ENCODE measurements at regions not wholly inside any gene's neighbourhood (a gene's known extent, or its start where the extent isn't known, plus 50 kb on each side); places are given as distances from the start of the nearest gene placed in this dataset.

DNA sequence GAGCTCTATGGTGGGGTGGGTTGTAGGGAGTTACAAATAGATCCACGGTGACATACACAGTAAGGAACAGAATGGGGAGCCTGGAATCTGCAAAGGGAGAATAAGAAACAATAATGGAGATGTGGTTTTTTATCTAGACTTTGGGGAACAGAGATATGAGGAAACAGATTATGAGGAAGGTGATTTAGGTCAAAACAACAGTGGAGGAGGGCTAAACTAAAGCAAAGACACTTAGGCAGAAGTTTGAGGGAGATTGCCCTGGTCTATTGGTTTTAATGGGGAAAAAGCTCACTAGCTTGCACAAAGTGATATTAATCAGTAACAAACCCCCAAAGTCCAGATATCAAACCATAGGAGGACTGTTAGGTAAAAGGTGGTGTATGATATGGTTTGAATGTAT is 144.5 kb upstream of the DYRK2 start:
- DNase-seq, result no peak

DNA sequence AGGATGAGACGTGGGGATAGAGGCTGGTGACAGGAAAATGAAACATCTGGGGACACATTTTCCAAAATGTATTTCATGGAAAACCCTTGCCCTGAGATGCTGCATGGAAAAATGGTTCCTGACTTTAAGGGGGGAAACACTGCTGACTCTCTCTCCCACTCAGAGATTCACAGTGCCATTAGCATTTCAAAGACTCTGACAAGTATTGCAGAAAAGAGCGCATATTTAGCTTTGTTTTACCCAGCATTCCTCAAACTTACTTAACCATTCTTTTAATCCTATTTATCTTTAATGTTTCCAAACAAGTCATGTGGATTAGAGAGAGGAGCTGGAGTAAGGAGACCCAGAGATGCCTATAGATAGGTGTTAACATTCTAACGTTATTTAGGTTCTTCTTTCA is 141.8 kb upstream of the DYRK2 start:
- DNase-seq, result no peak

DNA sequence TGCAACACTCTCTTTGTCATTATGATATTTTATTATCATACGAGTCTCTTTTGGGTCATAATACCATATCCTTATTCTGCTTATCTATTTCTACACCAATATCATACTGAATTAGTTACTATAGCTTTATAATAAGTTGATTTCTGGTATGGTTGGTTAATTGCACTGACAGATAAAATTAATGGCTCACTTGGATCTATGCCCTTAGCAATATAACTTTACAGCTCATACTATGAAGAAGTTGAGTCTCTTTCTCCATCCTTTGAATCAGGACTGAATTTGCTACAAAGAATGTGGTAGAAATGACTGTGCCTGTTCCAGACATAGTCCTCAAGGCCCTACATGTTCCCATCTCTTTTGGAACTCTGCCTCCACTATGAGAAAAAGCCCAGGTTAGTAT is 139.7 kb upstream of the DYRK2 start:
- DNase-seq, result no peak

DNA sequence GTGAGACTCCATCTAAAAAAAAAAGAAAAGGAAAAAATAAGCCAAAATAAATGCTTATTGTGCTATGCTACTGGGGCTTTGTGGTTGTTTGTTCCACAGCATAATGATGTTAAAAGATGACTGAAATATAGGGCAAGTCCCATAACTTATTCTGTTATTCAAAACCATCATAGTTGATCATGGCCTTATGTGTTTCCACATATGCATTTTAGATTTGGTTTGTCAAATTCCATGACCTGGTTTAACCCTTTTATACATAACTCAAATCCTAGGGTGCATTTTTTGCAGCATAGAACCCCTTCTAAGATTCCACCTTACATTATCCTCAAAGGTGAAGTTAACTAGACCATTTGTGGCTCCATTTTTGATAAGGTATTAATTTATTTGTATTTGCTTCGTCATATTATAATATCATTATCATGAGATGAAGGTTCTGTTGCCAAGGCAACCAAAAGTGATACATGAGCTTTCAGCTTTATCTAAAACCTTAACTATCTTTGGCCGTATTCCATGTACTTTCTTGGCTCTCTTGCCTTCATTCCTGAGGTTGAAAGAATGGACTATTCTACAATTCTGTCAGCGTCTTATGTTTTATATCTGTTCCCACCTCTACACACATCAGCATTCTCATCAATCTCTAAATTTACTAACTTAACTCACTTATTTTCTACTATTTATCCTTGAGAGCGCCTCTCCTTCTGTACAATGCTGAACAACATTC is 138.7 kb upstream of the DYRK2 start:
- no peak for DNase-seq

DNA sequence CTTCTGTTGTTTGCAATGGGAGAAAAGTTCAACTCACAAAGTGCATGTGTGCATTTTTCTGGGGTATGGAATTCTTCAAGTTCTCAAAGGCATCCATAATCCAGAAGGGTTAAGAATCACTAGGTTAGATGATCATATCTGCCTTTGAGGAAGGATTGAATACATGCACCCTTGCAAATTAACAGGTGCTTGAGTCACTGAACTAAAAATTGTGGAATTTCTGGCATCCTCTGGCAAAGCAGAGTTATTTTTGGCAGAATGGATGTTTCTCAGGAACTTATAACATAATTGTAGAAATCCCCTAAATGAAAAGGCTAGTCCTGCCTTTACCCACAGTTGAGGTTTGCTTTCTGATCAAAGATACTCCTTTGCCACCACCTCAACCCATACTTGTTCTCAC is 136.5 kb upstream of the DYRK2 start:
- no peak for DNase-seq

DNA sequence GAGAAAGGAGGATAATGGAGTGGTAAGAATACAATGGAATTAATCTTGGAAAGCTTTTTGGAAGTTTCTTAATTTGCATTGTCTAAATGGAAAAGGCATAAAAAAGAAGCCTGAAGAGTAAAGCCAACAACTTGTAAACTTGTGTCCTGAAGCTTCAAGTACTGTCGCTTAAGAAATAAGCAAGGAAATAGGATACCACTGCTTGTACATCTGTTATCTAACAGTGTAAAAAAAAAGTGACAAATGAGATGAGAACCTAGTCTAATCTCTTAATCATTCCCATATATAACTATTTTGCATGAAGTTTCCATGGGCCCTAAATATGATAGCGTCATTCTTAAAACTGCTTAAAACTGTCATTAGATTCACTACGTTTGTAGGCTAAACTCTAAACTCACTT is 134.0 kb upstream of the DYRK2 start:
- no peak for DNase-seq

DNA sequence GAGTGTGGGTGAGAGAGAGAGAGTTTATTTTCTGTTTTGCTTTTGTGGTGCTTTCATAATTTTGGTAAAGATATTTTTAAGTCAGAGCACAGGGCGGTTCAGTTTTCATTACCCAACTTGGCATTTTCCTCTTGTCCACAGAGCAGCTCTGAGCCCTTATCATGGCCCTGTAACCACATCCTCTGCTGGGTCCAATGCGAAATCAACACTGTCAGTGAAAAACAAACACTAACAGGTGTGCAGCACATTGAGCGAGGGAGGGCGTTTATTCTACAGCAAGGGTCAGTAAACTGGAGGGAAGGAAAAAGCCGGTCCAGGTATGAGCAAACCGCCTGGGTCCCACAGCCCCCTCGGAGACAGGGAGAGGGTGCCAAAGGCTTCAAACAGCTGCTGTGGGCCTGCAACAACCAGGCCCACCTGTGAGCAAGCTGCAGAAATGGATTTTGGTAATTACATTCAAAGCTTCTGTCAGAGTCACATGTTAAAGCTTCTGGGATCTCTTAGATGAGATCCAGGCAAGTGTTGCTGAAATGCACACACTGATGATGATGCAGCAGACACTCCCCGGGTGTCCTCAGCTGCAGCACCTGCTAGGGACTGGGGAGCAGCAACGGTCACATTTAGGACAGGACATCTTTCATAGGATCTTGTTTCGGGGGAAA is 132.7 kb upstream of the DYRK2 start:
- DNase-seq, result no peak

DNA sequence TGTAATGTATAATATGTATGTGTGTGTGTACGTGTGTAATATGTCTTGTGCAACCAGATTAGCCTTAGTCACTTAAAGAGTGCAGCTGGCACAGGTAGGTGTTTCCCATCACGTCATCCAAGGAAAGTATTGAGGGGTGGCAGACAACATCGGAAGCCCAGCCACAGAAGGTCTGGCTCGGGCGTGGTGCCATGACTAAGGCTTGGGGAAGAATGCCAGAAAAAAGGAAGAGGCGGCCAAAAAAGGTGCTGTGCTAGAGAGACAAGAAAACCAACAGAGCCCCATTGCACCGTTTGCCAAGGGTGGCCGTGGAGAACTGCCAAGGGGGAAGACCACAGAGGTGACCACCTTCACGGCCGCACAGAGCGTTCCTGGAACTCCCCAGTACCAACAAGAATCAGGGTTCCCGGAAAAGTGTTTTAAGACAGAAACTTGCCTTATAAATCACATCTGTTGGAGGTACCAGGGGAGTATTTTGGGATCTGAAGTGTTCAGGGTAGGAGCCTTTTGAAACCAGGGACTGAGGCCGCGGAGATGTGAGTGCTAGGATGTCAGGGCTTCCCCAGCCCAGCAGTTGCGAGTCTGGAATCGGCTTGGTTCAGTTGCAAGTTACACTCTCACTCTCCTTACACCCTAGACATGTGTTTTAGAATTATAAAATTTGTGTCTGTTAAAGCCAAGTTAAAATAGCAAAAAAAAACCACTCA is 131.2 kb upstream of the DYRK2 start:
- DNase-seq, result no peak

DNA sequence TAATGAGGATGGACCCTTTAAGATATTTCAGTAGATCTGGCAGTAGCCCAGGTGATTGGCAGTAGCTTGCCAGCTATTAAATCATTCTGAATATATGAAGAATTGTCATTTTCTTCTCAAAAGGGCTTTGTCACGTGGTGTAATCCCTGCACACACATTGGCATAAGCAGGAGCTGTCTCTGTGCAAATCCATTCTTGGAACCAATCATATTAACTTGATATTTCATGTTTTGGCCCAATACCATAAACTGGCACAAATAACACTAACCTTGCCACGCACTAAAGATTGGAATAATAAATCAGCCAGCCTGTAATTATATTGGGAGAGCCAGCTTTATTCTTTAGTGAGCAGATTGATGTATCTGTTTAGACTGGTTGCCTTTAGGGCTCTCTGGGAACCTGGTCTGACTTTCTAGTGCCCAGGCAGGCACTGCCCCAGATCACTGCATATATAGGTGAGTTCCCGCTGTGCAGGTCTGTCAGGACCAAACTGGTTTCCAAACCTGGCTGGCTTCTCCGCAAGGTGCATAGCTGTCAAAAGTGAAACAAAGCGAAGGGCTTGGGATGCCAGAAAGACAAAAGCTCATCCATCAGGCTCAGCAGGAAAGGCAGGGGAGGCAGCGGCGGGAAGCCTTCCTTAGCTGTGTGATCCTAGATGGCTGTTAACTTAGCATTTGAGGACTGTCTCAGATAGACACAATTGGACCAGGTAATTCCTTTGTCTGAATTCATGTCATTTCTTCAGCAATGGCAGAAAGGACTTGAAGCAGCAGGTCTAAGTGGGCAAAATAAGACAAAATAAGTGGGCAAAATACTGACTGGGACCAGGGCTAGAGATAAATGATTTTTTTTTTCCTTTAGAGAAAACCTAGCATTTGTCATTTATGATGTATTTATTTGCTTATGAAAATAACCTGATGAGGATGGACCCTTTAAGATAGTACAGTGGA is 128.8 kb upstream of the DYRK2 start:
- no peak for DNase-seq

DNA sequence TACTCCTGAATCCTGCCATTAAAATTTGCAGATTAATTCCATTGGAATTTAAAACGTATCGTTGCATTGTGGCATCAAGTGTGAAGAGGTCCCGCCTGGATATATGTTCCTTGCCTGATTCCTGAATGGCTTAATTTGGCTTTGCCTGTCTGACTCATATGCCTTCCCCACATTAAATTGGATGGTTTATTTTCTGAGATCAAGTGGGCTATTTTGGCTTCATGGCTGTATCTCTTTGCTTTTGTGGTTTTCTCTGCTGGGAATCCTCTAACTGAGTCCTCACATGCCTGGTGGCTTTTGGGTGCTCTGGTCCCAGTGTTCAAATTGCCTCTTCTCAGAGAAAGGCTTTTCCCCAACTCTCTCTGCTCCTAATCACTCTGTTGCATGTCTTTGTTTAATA is 127.9 kb upstream of the DYRK2 start:
- DNase-seq, result no peak

DNA sequence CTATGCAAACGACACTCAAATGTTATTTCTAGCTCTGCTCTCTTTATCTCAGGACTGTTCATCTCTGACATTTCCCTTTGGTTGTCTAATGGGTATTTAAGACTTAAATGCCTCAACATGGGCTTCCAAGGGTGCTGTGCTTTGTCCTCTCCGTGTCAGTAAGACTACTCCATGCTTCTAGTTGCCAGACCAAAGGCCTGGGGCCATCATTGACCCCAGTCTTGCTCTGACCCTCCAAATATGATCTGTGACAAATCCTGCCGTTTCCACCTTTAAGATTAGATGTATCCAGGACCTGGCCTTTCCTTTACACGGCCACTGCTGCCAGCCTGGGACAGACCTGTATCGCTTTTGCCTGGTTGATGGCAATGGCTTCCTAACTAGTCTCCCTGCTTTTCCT is 126.3 kb upstream of the DYRK2 start:
- no peak for DNase-seq

DNA sequence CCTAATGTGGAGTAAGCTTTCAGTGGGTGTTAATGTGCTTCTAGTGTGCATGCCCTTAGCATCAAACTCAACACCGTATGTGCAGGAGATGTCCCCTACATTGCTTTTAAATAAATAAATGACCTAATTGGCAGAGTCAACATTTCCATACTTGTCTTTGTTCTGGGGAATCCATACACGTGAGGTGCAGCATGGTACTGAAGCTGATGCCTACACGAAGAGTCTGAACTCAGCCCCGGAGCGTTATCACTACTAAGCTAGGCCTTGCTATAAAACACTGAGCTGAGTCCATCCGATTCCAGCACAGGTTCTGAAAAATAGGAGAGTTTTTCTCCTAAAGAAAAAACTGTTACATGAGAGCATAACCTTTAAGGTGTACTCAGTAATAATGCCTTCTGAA is 125.0 kb upstream of the DYRK2 start:
- no peak for DNase-seq

DNA sequence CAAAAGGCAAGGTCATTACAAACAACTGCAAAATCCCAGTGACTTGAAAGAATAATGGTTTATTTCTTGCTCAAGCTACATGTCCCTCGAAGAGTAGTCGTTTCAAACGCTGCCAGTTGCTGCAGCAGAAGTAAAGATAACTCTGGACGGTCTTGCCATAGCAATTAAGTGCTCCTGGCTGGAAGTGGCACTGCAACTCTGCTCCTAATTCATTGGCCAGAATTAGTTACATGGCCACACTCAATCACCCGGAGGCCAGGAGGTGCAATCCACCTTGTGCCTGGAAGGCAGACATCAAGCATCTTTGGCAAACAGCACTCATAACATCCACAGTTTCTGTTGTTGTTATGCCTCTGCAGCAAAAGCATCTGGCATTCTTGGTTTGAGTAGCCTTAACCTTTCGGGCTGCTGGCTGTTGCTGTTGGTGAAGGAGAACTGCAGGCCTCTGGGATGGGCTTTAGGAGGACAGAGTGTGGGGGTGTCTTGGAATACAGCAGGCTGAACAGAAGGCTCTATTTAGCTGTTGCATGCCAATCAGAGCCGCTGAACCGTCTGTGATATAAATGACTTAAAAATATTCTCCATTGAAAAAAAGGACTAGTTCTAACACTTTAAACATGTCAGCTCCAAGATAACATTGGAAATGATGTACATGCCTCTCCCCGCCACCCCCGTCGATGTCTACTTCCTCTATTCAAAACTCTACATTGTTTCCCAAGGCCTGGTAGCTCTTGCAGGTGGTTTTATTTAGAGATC is 123.5 kb upstream of the DYRK2 start:
- DNase-seq, result no peak

DNA sequence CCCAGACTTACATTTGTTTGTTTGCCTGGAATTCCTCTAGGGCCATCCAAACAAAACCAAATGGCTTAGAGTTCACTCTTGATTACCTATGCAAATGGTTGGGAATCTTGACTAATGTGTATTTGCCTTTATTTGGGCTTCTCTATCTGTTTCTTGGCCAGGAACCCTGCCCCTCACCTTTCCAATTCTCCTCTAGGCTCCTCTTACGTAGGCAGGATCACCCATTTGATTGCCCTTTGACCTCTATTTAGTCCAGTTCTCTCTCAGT is 123.0 kb upstream of the DYRK2 start:
- DNase-seq, result no peak

DNA sequence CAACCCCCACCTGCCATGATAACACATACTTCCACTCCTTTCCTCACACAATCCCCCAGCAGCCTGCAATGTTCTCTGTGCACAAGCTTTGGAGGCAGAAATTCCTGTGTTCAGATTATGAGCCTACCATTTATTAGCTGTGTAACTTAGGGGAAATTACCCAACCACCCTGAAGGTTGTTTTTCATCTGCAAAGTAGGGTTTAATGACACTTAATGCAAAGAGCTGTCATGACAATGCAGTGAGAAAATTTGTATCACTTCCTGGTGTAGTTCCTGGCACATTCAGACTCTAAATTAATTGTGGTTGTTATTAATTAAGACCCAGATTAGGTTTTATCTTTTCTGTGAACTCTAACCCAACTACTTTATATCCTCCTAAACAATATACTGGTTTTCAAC is 122.4 kb upstream of the DYRK2 start:
- no peak for DNase-seq

DNA sequence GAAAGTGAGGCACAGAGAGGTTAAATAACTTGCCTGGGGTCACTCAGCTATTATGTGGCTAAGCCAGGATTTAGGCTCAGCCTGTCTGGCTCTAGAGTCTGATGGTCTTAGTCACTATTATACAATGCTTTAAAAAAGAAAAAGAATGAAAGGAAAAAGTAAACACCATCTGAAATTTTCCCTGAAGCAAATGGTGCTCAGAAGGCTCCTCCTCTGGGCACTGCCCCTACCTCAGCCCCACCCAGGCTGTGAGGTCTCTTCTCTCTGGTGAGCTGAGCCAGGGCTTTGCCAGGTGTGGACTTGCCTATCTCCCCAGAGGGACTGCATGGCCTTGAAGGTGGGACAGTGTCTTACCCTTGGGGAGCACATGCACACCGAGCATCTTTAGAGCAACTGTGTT is 117.5 kb upstream of the DYRK2 start:
- DNase-seq, result no peak

DNA sequence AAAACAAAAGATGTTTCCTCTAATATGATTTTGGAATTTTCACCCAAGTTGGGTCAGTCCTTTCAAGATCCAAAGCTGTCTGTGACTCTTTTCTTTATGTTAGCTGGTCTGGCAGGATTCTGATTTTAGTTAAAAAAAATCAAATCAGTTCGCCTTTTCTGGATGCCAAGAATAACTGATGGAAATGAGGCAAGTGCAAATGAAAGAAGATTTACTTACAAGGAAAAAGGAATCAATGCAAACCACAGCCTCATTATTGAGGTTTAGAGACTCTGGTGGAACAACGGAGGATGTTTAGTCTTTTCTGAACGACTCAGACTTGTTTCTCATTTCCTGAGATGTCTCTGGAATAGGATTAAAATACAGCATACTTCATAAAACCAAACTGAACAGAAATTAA is 117.0 kb upstream of the DYRK2 start:
- DNase-seq, result no peak

DNA sequence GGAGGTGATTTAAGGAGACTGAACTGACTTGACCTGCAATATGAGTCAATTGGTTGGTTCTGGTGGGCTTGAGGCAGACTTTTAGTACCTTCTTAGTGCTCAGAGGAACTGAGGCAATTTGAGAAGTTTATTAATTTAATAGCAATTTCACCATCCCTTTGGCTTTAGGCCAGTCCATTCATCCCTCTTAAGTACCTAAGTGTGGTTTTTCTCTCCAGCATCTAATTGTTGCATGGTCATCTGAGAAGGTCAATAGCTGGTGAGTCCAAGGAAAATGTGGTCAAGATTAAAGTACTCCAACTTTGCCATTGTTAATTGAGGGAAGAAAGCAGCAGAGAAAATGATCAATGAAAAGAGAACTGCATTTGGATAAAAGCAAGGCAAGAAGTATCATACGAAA is 115.4 kb upstream of the DYRK2 start:
- DNase-seq, result no peak

DNA sequence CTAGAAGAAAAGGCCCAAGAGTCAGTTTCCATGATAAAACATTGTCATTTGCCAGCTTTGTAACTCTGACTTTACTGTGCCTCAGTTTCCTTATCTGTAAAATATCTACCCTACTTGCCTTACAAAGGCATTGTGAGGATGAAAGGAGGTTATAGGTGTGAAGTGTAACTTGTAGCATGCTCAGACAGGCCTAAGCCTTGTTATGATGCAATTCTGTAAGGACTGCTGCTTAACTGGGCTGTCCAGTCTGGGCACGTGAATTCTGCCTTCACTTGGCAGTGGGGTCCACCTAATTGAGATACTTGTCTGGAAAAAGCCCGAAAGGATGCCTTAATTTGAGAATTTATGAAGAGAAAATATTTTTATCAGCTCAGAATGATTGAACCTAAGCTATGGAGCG is 114.5 kb upstream of the DYRK2 start:
- DNase-seq, result no peak

DNA sequence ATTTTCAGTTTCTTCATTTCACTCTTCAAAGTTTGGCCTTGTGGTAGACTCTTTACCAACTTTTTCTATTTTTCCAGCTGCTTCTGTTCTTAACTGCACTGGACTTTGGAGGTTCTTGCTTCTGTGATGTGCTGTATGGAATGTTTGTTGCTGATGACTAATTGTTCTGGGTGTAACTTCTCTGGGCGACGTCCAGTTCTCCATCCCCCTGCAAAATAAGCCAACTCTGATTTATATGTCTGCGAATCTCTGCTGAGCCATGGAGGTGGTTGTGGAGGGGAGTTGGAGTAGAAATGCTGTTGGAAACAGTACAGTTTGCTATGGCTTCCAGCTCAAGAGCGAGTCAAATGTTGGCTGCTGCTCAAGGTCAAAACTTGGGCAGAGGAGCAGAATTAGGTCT is 113.9 kb upstream of the DYRK2 start:
- DNase-seq, result no peak

DNA sequence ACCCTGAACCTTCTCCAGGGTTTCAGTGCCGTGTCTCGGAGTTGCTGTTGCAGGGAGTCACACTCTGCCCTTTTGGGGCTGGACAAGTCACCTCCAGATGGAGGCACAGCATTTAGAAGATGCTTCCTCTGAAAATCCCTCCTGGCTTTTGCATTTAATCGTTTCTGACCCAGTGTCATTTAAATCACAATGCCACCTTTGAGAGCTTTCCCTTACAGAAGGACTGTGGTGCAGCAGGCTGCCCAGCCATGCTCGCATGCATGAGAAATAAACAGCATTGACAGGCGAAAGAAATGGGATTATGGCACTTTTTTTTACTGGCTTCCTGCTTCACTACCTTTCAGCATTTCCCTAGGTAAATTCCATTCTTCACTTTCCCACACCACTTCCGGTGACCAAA is 113.4 kb upstream of the DYRK2 start:
- no peak for DNase-seq

DNA sequence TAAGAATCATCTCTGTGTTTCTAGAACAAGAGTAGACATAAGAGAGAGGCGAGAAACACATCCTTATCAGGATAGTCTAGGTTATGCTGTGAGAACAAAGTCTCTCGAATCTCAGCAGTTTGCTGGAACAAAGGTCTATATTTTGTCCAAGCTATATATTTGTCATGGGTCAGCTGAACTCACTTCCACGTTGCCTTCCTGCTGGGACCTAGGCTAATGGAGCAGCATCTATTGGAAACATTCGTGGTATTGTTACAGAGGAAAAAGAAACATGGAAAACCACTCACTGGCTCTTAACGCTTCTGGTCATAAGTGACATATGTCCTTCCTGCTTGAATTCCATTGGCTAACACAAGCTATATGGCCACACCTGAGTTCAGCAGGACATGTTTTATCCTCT is 112.6 kb upstream of the DYRK2 start:
- no peak for DNase-seq

DNA sequence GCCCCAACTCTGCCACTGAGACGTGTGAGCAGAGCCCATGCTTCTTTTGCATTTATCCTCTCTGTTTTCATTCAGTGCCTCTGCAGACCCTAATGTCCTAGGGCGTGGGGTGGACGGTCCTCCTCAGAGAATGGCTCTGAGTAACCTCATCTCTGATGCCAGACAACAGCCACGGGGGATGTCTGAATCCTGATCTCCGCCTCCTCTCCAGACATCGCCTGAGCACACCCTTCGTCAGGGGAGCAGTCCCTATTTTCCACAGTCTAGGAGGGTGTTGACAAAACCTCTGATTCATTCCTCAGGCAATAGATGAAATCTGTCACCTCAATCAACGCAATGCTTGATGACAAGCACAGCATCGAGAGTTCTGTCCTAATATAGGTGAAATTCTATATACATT is 109.2 kb upstream of the DYRK2 start:
- no peak for DNase-seq
